T-cell (primary cell): ENCODE measurements at regions not wholly inside any gene's neighbourhood (a gene's known extent, or its start where the extent isn't known, plus 50 kb on each side); places are given as distances from the start of the nearest gene placed in this dataset.

Experiments used
- ATAC-seq, 4 experiments: fragments of 200-7000 bp in 3 of 4; fragments of 150-1000 bp in 1 of 4; cut with Tn5 transposase; replicated peaks in 1 of 4; 1 replicate in 3 of 4; 2 replicates in 1 of 4; pipeline ENCODE4 v1.10.0; 2021; ENCODE audit warnings: moderate library complexity in 3 of 4, mild to moderate bottlenecking in 2 of 4, moderate number of reproducible peaks in 1 of 4
- CTCF ChIA-PET, 2 donors: fragments of 300-600 bp; sonication (Branson Sonifier 250); formaldehyde crosslinking; loops; one replicate each; lab custom pipeline; 2022; ENCODE audit warnings: antibody characterized with exemption in 2 of 2; lab: Charles Lee
- POLR2A ChIA-PET, 2 donors: fragments of 300-600 bp; sonication (Branson Sonifier 250); formaldehyde crosslinking; loops; one replicate each; lab custom pipeline; 2022; ENCODE audit warnings: antibody characterized with exemption in 2 of 2; lab: Charles Lee
- DNase-seq, 35 experiments: peaks; one replicate each; pipeline versions ENCODE4 v3.0.0 to v3.0.0-alpha.2; 2013 to 2023
- H3K27ac ChIP-seq: one replicate; pipeline ENCODE4 v1.5.1; 2013; ENCODE audit warnings: low read length
- H3K27me3 ChIP-seq, 2 experiments: replicated peaks in 1 of 2; 1 replicate in 1 of 2; 2 replicates in 1 of 2; pipeline versions ENCODE4 v1.6.1 to v1.7.0; 2013; ENCODE audit warnings: low read length in 1 of 2, mixed read lengths in 1 of 2; ENCODE audit not compliant: control insufficient read depth in 2 of 2, insufficient read depth in 2 of 2; ENCODE audit errors: extremely low read depth in 1 of 2
- H3K36me3 ChIP-seq, 2 donors: 1 replicate in 1 of 2; 2 replicates in 1 of 2; pipeline versions ENCODE4 v1.6.1 to v1.7.0; 2013; ENCODE audit warnings: low read length in 1 of 2; ENCODE audit not compliant: control insufficient read depth in 2 of 2, insufficient read depth in 1 of 2; ENCODE audit errors: extremely low read depth in 1 of 2
- H3K4me1 ChIP-seq, 2 experiments: 1 replicate in 1 of 2; 2 replicates in 1 of 2; pipeline versions ENCODE4 v1.6.1 to v1.7.0; 2013; ENCODE audit warnings: low read length in 2 of 2, mixed read lengths in 1 of 2; ENCODE audit not compliant: insufficient read depth in 2 of 2, control insufficient read depth in 1 of 2; ENCODE audit errors: extremely low read depth in 1 of 2
- H3K4me3 ChIP-seq, 2 donors: 1 replicate in 1 of 2; 2 replicates in 1 of 2; pipeline versions ENCODE4 v1.5.1 to v1.7.0; 2013; ENCODE audit warnings: mild to moderate bottlenecking in 2 of 2, low read length in 1 of 2, moderate library complexity in 1 of 2; ENCODE audit not compliant: control insufficient read depth in 1 of 2; ENCODE audit errors: extremely low read depth in 1 of 2
- H3K9me3 ChIP-seq: 2 replicates; pipeline ENCODE4 v1.7.0; 2013
- H3K27ac Mint-ChIP-seq, 2 donors: one replicate each; pipeline ENCODE4 v1.8.0; 2020 to 2021; ENCODE audit warnings: mild to moderate bottlenecking in 2 of 2, mixed read lengths in 2 of 2
- H3K27me3 Mint-ChIP-seq, 2 donors: one replicate each; pipeline ENCODE4 v1.8.0; 2021 to 2022; ENCODE audit warnings: mixed read lengths in 2 of 2
- H3K36me3 Mint-ChIP-seq: one replicate; pipeline ENCODE4 v1.8.0; 2021; ENCODE audit warnings: mixed read lengths
- H3K4me1 Mint-ChIP-seq, 3 donors: one replicate each; pipeline ENCODE4 v1.8.0; 2020 to 2022; ENCODE audit warnings: mixed read lengths in 3 of 3, mild to moderate bottlenecking in 1 of 3
- H3K4me3 Mint-ChIP-seq, 3 donors: one replicate each; pipeline ENCODE4 v1.8.0; 2020 to 2022; ENCODE audit warnings: mild to moderate bottlenecking in 3 of 3, mixed read lengths in 3 of 3, moderate library complexity in 3 of 3
- H3K9me3 Mint-ChIP-seq, 3 donors: one replicate each; pipeline ENCODE4 v1.8.0; 2020 to 2022; ENCODE audit warnings: mixed read lengths in 3 of 3
- WGBS: methylation state at CpG from one replicate; pipeline ENCODE4 v1.1.5; 2013; ENCODE audit warnings: missing lambda C conversion rate; ENCODE audit not compliant: insufficient coverage; 5-methylcytosine and 5-hydroxymethylcytosine counted together

DNA sequence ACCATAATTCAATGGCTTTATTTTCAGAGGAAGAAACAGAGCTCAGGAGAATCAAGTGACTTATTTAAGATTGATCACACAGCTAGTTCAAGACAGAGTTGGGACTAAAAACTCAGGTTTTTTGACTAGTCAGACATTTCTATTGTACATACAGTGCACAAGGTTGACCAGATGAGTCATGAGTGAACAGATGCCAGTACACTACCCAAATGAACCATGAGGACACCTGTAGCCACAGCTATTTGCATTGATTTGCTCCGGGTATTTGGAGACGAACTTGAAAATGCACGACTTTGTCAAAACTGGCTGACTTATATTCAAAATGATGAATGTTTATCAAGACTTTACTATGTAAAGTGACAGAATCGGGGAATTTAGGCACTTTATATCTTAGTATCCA is 161.7 kb upstream of the ST6GALNAC5 start:
- WGBS: no CpG with 5 or more reads among the region's 4 CpGs
- DNase-seq (no peak), ATAC-seq (no peak)
- H3K4me1 Mint-ChIP-seq: no peaks in the 10 kb centered on the region
- H3K4me1 ChIP-seq: no peaks in the 10 kb centered on the region
- H3K4me3 ChIP-seq: no peak overlapping the region
- no peaks in the 10 kb centered on the region for H3K27me3 ChIP-seq
- H3K36me3 Mint-ChIP-seq: no peaks in the 10 kb centered on the region
- ChIA-PET CTCF (no interaction called here), POLR2A (no interaction called here)
- H3K27ac Mint-ChIP-seq: no peak overlapping the region
- no peak overlapping the region for H3K4me3 Mint-ChIP-seq
- H3K9me3 Mint-ChIP-seq: no peaks in the 10 kb centered on the region
- no peak overlapping the region for H3K27ac ChIP-seq
- peaks cover 2 to 15% of the 10 kb centered on the region in 2 donors for H3K27me3 Mint-ChIP-seq
- H3K9me3 ChIP-seq: no peaks in the 10 kb centered on the region
- H3K36me3 ChIP-seq: no peaks in the 10 kb centered on the region

DNA sequence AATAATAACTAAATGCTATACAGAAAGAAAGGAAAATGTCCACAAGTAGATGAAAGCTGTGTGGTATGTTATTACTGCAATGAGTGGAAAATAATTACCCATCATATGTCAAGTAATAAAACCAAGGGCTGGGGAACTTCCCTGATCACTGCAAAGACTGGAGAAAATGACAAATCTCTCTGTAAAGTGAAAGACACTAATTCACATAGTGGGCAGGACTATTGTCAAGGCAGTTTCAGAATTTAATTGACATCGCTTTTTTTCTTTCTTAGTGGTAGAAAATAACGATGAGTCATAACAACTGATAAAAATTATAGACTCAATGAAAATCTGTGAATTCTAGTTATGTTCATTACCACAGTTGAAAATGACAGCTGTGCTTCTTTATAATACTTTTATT is 153.7 kb upstream of the ST6GALNAC5 start:
- H3K36me3 Mint-ChIP-seq: no peaks in the 10 kb centered on the region
- Histone ChIP-seq H3K4me3 (no peak overlapping the region), H3K27me3 (no peaks in the 10 kb centered on the region), H3K27ac (no peak overlapping the region), H3K9me3 (no peaks in the 10 kb centered on the region), H3K36me3 (no peaks in the 10 kb centered on the region), H3K4me1 (no peaks in the 10 kb centered on the region)
- no peak overlapping the region for H3K27ac Mint-ChIP-seq
- H3K4me1 Mint-ChIP-seq: no peaks in the 10 kb centered on the region
- CTCF ChIA-PET: no interaction called here
- no peak for DNase-seq
- no peak overlapping the region for H3K4me3 Mint-ChIP-seq
- POLR2A ChIA-PET: no interaction called here
- no peaks in the 10 kb centered on the region for H3K9me3 Mint-ChIP-seq
- WGBS: no CpG with 5 or more reads among the region's 2 CpGs
- no peak for ATAC-seq
- H3K27me3 Mint-ChIP-seq: peaks cover 2 to 18% of the 10 kb centered on the region in 2 donors

DNA sequence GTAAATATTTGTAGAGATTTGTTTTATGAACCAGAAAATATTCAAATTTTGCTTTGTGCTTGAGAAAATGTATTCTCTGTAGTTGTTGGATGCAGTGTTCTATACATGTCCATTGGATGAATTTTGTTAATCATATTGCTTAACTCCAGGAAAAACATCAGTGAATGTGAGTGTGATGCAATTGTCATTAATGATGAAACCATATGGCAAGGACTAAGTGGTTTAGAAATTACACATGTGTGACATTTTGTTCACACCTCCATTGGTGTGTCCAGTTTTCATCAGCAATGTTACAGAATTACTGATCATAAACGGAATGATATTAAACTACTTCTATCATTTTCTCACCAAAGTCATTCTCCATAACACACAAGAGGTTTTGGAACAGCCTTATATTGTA is 151.8 kb upstream of the ST6GALNAC5 start:
- no CpG with 5 or more reads among the region's 1 CpG for WGBS
- POLR2A ChIA-PET: no interaction called here
- no peaks in the 10 kb centered on the region for H3K9me3 Mint-ChIP-seq

DNA sequence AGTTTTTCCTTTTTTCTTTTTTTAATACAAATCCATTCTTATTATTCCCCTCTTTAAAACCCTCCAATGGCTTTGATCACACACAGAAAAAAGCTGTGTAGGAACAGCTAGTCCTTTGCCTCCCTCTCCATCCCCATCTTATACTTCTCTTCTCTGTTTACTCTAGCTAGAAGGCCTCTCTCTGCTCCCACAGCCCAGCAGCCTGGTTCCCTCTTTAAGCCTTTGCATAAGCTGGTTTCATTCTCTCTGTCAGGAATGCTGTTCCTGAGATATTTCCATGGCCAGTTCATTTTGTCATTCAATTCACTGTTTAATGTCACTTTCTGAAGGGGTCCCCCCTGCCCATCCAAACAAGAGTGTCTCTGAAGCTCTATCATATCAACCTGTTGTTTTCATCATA is 143.3 kb upstream of the ST6GALNAC5 start:
- CTCF ChIA-PET: interaction anchor here in 1 of 2 donors (1.1 kb wide), 1 partner anchor 428 kb away, joined by 4 read pairs; no protein-coding TSS in a partner anchor
- H3K4me3 ChIP-seq: no peak overlapping the region
- Mint-ChIP-seq H3K27me3 (no peaks in the 10 kb centered on the region), H3K4me1 (no peaks in the 10 kb centered on the region), H3K36me3 (no peaks in the 10 kb centered on the region), H3K4me3 (no peak overlapping the region), H3K27ac (no peak overlapping the region), H3K9me3 (no peaks in the 10 kb centered on the region)
- no peaks in the 10 kb centered on the region for H3K9me3 ChIP-seq
- ATAC-seq (no peak), DNase-seq (no peak)
- no peak overlapping the region for H3K27ac ChIP-seq
- POLR2A ChIA-PET: interaction anchor here in 1 of 2 donors (0.6 kb wide), 1 partner anchor 308 kb away, joined by 3 read pairs; no protein-coding TSS in a partner anchor
- no peaks in the 10 kb centered on the region for H3K36me3 ChIP-seq
- no peaks in the 10 kb centered on the region for H3K4me1 ChIP-seq
- no peaks in the 10 kb centered on the region for H3K27me3 ChIP-seq

More for the DNA sequence above, 151.8 kb upstream of the ST6GALNAC5 start:
- Mint-ChIP-seq H3K27ac (no peak overlapping the region), H3K27me3 (peaks cover 2 to 4% of the 10 kb centered on the region in 2 donors), H3K36me3 (no peaks in the 10 kb centered on the region), H3K4me3 (no peak overlapping the region), H3K4me1 (no peaks in the 10 kb centered on the region)
- H3K4me3 ChIP-seq: no peak overlapping the region
- DNase-seq (no peak), ATAC-seq (no peak)
- no peaks in the 10 kb centered on the region for H3K4me1 ChIP-seq
- no peaks in the 10 kb centered on the region for H3K9me3 ChIP-seq
- no peak overlapping the region for H3K27ac ChIP-seq
- no peaks in the 10 kb centered on the region for H3K36me3 ChIP-seq
- CTCF ChIA-PET: no interaction called here
- no peaks in the 10 kb centered on the region for H3K27me3 ChIP-seq

DNA sequence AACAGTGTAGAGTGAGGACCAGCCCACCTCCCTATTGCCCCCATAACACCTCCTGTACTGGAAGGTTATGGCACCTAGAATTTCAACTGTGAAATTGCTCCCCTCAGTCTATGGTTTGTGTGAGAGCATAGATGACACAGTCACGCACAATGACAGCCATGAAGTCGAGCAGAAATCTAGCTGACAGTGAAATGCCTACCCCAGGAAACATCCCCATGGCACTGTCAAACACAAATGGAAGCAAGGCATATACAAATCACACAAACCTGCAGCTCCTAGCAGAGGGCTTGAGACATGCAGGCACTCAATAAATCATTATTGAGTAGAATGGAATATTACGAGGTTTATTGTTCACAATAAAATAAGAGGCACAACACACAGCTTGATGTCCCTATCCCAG is 142.5 kb upstream of the ST6GALNAC5 start:
- Mint-ChIP-seq H3K4me1 (no peaks in the 10 kb centered on the region), H3K4me3 (no peak overlapping the region), H3K36me3 (no peaks in the 10 kb centered on the region), H3K27me3 (no peaks in the 10 kb centered on the region), H3K9me3 (no peaks in the 10 kb centered on the region), H3K27ac (no peak overlapping the region)
- POLR2A ChIA-PET: no interaction called here
- H3K36me3 ChIP-seq: no peaks in the 10 kb centered on the region
- WGBS: no CpG with 5 or more reads among the region's 3 CpGs
- DNase-seq: no peak
- no peaks in the 10 kb centered on the region for H3K4me1 ChIP-seq
- H3K27ac ChIP-seq: no peak overlapping the region
- no peaks in the 10 kb centered on the region for H3K9me3 ChIP-seq
- no peaks in the 10 kb centered on the region for H3K27me3 ChIP-seq
- no peak overlapping the region for H3K4me3 ChIP-seq
- ATAC-seq: no peak
- CTCF ChIA-PET: no interaction called here

DNA sequence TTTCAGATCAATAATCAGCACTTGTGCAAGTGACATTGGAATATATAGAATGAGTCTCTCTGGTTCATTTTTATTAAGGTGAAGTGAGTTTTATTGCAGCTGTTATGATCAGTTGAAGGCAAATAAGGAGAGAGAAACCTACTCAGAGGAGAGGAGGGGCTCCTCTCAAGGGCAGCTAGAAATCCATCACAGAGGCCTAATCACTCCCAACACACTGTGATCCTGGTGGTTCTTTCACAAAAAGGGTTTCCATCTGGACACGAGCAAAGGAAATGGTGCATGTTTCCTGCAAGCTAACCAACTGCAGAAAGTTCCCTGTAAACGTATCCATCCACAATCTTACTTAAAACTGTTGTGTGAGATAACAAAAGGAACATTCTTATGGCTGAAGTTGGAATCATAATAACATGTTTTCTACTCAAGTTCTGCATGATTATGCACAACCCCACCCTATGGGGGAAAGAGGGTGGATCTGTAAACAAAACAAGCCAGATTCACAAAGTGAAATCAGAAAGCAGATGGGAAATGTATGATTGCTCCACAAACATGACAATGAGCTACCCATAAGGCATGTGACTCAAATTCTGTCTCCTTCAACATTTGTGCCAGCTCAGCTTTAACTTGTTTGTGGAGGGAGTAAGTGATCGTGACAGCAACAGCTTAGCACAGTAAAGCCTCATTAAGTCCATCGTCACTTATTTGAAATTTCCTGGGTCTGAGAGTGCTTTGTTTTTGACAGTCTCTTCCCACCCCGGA is 141.2 kb upstream of the ST6GALNAC5 start:
- Histone ChIP-seq H3K27me3 (no peaks in the 10 kb centered on the region), H3K27ac (no peak overlapping the region), H3K9me3 (no peaks in the 10 kb centered on the region), H3K36me3 (no peaks in the 10 kb centered on the region), H3K4me1 (no peaks in the 10 kb centered on the region), H3K4me3 (no peak overlapping the region)
- ChIA-PET POLR2A (interaction anchor here in 1 of 2 donors (0.6 kb wide), 1 partner anchor 606 kb away, joined by 4 read pairs; no protein-coding TSS in a partner anchor), CTCF (no interaction called here)
- Mint-ChIP-seq H3K27me3 (no peaks in the 10 kb centered on the region), H3K9me3 (no peaks in the 10 kb centered on the region), H3K4me1 (no peaks in the 10 kb centered on the region), H3K36me3 (no peaks in the 10 kb centered on the region), H3K4me3 (no peak overlapping the region), H3K27ac (no peak overlapping the region)
- ATAC-seq (no peak), DNase-seq (no peak)
- 91% methylated on average over 3 of the region's 5 CpGs for WGBS
